Glutamatergic neuron (in vitro differentiated cells): ENCODE measurements at regions not wholly inside any gene's neighbourhood (a gene's known extent, or its start where the extent isn't known, plus 50 kb on each side); places are given as distances from the start of the nearest gene placed in this dataset.

ENCODE experiments used
- DNase-seq: peaks from one replicate; pipeline ENCODE4 v3.0.0; 2022
- H3K27ac Mint-ChIP-seq: one replicate; pipeline ENCODE4 v1.8.0; 2020; ENCODE audit warnings: mild to moderate bottlenecking, mixed read lengths, inconsistent platforms; ENCODE audit not compliant: unreplicated experiment
- H3K27me3 Mint-ChIP-seq: one replicate; pipeline ENCODE4 v1.8.0; 2020; ENCODE audit warnings: mild to moderate bottlenecking, moderate library complexity, mixed read lengths, inconsistent platforms; ENCODE audit not compliant: unreplicated experiment
- H3K36me3 Mint-ChIP-seq: one replicate; pipeline ENCODE4 v1.8.0; 2020; ENCODE audit warnings: mild to moderate bottlenecking, mixed read lengths, inconsistent platforms; ENCODE audit not compliant: unreplicated experiment
- H3K4me1 Mint-ChIP-seq: one replicate; pipeline ENCODE4 v1.8.0; 2020; ENCODE audit warnings: mild to moderate bottlenecking, low read depth, mixed read lengths, inconsistent platforms; ENCODE audit not compliant: unreplicated experiment
- H3K4me3 Mint-ChIP-seq: one replicate; pipeline ENCODE4 v1.8.0; 2020; ENCODE audit warnings: mild to moderate bottlenecking, mixed read lengths, inconsistent platforms; ENCODE audit not compliant: unreplicated experiment
- H3K9me3 Mint-ChIP-seq: one replicate; pipeline ENCODE4 v1.8.0; 2020; ENCODE audit warnings: mild to moderate bottlenecking, moderate library complexity, mixed read lengths, inconsistent platforms; ENCODE audit not compliant: unreplicated experiment
- CTCF ChIP-seq: fragments of 200-600 bp; sonication (generic); IDR thresholded peaks from one replicate; pipeline ENCODE4 v1.5.0; 2021; ENCODE audit not compliant: partially characterized antibody, unreplicated experiment

GRCh38 chr13:30037766-30038165, 187.3 kb upstream of the UBL3 start:
- H3K4me1 Mint-ChIP-seq, result no peaks in the 10 kb centered on the region
- no peaks in the 10 kb centered on the region for H3K36me3 Mint-ChIP-seq
- peaks cover 3% of the 10 kb centered on the region for H3K27me3 Mint-ChIP-seq
- H3K9me3 Mint-ChIP-seq, result no peaks in the 10 kb centered on the region
- no peak for TF ChIP-seq CTCF
- no peak for DNase-seq
- no peak overlapping the region for H3K27ac Mint-ChIP-seq
- no peak overlapping the region for H3K4me3 Mint-ChIP-seq

GRCh38 chr13:30037306-30037705, 186.9 kb upstream of the UBL3 start:
- H3K36me3 Mint-ChIP-seq, result no peaks in the 10 kb centered on the region
- H3K4me1 Mint-ChIP-seq, result no peaks in the 10 kb centered on the region
- no peak overlapping the region for H3K4me3 Mint-ChIP-seq
- DNase-seq, result peak; percentile 53
- no peak for TF ChIP-seq CTCF
- peaks cover 3% of the 10 kb centered on the region for H3K27me3 Mint-ChIP-seq
- H3K27ac Mint-ChIP-seq, result no peak overlapping the region
- no peaks in the 10 kb centered on the region for H3K9me3 Mint-ChIP-seq

- Mint-ChIP-seq H3K27me3 (no peaks in the 10 kb centered on the region), H3K4me1 (no peaks in the 10 kb centered on the region), H3K27ac (no peak overlapping the region), H3K9me3 (no peaks in the 10 kb centered on the region), H3K36me3 (no peaks in the 10 kb centered on the region), H3K4me3 (no peak overlapping the region)
- no peak for DNase-seq
- no peak for TF ChIP-seq CTCF
These were observed 184.0 kb upstream of the UBL3 start for GRCh38 chr13:30034458-30034795.

GRCh38 chr13:30033681-30034457, 183.5 kb upstream of the UBL3 start:
- H3K27me3 Mint-ChIP-seq, result no peaks in the 10 kb centered on the region
- no peak overlapping the region for H3K4me3 Mint-ChIP-seq
- H3K9me3 Mint-ChIP-seq, result no peaks in the 10 kb centered on the region
- no peak for TF ChIP-seq CTCF
- H3K4me1 Mint-ChIP-seq, result no peaks in the 10 kb centered on the region
- H3K27ac Mint-ChIP-seq, result no peak overlapping the region
- H3K36me3 Mint-ChIP-seq, result no peaks in the 10 kb centered on the region
- DNase-seq, result no peak

- Mint-ChIP-seq H3K27me3 (no peaks in the 10 kb centered on the region), H3K4me1 (no peaks in the 10 kb centered on the region), H3K9me3 (no peaks in the 10 kb centered on the region), H3K4me3 (no peak overlapping the region), H3K36me3 (no peaks in the 10 kb centered on the region), H3K27ac (no peak overlapping the region)
- DNase-seq, result no peak
- TF ChIP-seq CTCF, result no peak
These were observed 181.8 kb upstream of the UBL3 start for GRCh38 chr13:30032263-30032662.
